Glutamatergic neuron (in vitro differentiated cells): ENCODE measurements at regions not wholly inside any gene's neighbourhood (a gene's known extent, or its start where the extent isn't known, plus 50 kb on each side); places are given as distances from the start of the nearest gene placed in this dataset.

Experiments used
- DNase-seq: peaks from one replicate; pipeline ENCODE4 v3.0.0; 2022
- H3K27ac Mint-ChIP-seq: one replicate; pipeline ENCODE4 v1.8.0; 2020; ENCODE audit warnings: mild to moderate bottlenecking, mixed read lengths, inconsistent platforms; ENCODE audit not compliant: unreplicated experiment
- H3K27me3 Mint-ChIP-seq: one replicate; pipeline ENCODE4 v1.8.0; 2020; ENCODE audit warnings: mild to moderate bottlenecking, moderate library complexity, mixed read lengths, inconsistent platforms; ENCODE audit not compliant: unreplicated experiment
- H3K36me3 Mint-ChIP-seq: one replicate; pipeline ENCODE4 v1.8.0; 2020; ENCODE audit warnings: mild to moderate bottlenecking, mixed read lengths, inconsistent platforms; ENCODE audit not compliant: unreplicated experiment
- H3K4me1 Mint-ChIP-seq: one replicate; pipeline ENCODE4 v1.8.0; 2020; ENCODE audit warnings: mild to moderate bottlenecking, low read depth, mixed read lengths, inconsistent platforms; ENCODE audit not compliant: unreplicated experiment
- H3K4me3 Mint-ChIP-seq: one replicate; pipeline ENCODE4 v1.8.0; 2020; ENCODE audit warnings: mild to moderate bottlenecking, mixed read lengths, inconsistent platforms; ENCODE audit not compliant: unreplicated experiment
- H3K9me3 Mint-ChIP-seq: one replicate; pipeline ENCODE4 v1.8.0; 2020; ENCODE audit warnings: mild to moderate bottlenecking, moderate library complexity, mixed read lengths, inconsistent platforms; ENCODE audit not compliant: unreplicated experiment
- TF ChIP-seq, protein P1 (sequence below): fragments of 200-600 bp; sonication (generic); IDR thresholded peaks from one replicate; pipeline ENCODE4 v1.5.0; 2021; ENCODE audit not compliant: partially characterized antibody, unreplicated experiment

DNA sequence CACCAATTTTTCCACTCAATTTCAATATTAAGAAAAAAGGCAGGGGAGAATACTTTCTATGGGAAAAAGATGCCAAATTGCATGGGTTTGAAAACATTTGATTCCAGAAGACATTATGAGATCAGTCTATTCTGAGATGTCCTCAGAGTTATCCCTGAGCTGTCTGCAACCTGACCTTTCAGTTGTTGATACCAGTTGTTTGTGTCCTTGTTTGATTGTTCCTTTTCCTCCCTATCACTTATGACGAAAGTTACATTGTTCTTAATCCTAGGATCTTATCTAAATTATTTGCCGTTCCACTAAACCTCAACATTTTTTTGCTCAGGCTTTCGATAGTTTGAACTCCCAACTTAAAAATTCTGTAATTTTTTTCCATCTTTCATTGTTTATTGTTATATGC, 336.3 kb upstream of the NOVA1 start:
- no peak overlapping the region for H3K4me3 Mint-ChIP-seq
- H3K27me3 Mint-ChIP-seq, result peaks cover 2% of the 10 kb centered on the region
- no peaks in the 10 kb centered on the region for H3K36me3 Mint-ChIP-seq
- H3K27ac Mint-ChIP-seq, result no peak overlapping the region
- TF ChIP-seq, protein P1, sequence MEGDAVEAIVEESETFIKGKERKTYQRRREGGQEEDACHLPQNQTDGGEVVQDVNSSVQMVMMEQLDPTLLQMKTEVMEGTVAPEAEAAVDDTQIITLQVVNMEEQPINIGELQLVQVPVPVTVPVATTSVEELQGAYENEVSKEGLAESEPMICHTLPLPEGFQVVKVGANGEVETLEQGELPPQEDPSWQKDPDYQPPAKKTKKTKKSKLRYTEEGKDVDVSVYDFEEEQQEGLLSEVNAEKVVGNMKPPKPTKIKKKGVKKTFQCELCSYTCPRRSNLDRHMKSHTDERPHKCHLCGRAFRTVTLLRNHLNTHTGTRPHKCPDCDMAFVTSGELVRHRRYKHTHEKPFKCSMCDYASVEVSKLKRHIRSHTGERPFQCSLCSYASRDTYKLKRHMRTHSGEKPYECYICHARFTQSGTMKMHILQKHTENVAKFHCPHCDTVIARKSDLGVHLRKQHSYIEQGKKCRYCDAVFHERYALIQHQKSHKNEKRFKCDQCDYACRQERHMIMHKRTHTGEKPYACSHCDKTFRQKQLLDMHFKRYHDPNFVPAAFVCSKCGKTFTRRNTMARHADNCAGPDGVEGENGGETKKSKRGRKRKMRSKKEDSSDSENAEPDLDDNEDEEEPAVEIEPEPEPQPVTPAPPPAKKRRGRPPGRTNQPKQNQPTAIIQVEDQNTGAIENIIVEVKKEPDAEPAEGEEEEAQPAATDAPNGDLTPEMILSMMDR, result no peak
- no peak for DNase-seq
- peaks cover 4% of the 10 kb centered on the region for H3K4me1 Mint-ChIP-seq
- H3K9me3 Mint-ChIP-seq, result no peaks in the 10 kb centered on the region

DNA sequence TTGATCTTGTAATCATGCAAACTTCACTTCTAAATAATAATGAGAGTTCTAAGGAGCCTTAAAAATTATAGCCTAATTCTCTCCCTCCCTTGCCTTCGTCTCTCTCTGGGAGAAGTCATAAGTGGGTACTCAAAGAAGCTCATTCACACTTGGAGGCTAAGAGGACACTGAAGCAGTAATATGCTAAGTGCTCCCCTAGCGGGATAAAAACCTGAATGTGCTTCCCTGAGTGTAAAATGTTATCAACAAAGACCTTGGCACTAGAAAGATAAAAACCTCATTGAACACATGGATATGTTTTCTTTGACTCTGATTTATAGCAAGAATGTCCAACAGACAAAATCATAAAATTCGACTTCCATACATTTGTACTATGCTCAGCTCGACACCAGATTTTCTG, 337.9 kb upstream of the NOVA1 start:
- TF ChIP-seq, protein P1, result no peak
- Mint-ChIP-seq H3K27me3 (peaks cover 2% of the 10 kb centered on the region), H3K27ac (no peak overlapping the region), H3K9me3 (no peaks in the 10 kb centered on the region), H3K36me3 (no peaks in the 10 kb centered on the region), H3K4me1 (peaks cover 7% of the 10 kb centered on the region), H3K4me3 (no peak overlapping the region)
- DNase-seq, result no peak

DNA sequence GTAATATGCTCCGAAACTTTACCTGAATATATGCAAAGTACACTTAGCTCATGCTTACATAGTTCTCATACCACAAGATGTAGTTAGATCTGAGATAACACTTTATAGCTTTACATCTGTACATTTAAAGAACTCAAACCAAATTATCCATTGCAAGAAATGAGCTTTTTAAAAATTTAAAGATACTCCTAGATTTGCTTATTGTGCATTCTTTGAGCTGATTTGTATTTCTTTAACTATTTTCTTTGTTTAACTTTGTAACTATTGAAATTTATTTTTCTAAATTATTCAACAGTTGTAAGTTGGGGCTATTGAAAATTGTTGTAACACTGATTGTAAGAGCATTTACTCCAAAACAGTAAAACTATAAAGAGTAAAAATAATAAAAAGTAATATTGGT, 340.2 kb upstream of the NOVA1 start:
- Mint-ChIP-seq H3K27ac (no peak overlapping the region), H3K4me1 (peaks cover 8% of the 10 kb centered on the region), H3K9me3 (no peaks in the 10 kb centered on the region), H3K4me3 (no peak overlapping the region), H3K27me3 (peaks cover 2% of the 10 kb centered on the region), H3K36me3 (no peaks in the 10 kb centered on the region)
- TF ChIP-seq, protein P1, result no peak
- no peak for DNase-seq

- Mint-ChIP-seq H3K27ac (no peak overlapping the region), H3K4me3 (no peak overlapping the region), H3K9me3 (no peaks in the 10 kb centered on the region), H3K36me3 (no peaks in the 10 kb centered on the region), H3K27me3 (no peaks in the 10 kb centered on the region), H3K4me1 (peaks cover 8% of the 10 kb centered on the region)
- TF ChIP-seq, protein P1, result no peak
- no peak for DNase-seq
Measured at GRCh38 chr14:26939755-26940154, 341.9 kb upstream of the NOVA1 start.

DNA sequence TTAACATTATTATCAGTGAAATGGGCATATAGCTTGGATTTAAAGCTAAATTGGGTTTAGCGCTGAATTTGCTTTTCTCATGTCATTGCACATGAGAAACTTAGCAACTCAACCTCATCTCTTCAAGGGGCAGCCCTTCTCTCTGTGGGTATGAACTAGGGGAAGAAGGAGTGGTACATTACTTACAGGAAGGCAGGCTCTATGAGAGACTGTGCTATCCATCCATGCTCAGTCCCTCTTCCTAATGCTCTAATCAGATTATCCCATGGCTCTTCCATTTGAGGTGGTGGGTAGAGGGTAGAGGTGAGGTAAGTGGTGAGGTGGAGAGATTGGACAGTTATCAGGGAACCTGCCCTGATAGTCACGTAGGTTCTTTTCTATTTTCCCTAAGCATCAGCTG, 343.7 kb upstream of the NOVA1 start:
- TF ChIP-seq, protein P1, result no peak
- Mint-ChIP-seq H3K27me3 (no peaks in the 10 kb centered on the region), H3K27ac (no peak overlapping the region), H3K4me3 (no peak overlapping the region), H3K9me3 (no peaks in the 10 kb centered on the region), H3K36me3 (no peaks in the 10 kb centered on the region), H3K4me1 (peaks cover 8% of the 10 kb centered on the region)
- DNase-seq, result no peak
